ENCODE measurements at regions not wholly inside any gene's neighbourhood (a gene's known extent, or its start where the extent isn't known, plus 50 kb on each side); places are given as distances from the start of the nearest gene placed in this dataset.

DNA sequence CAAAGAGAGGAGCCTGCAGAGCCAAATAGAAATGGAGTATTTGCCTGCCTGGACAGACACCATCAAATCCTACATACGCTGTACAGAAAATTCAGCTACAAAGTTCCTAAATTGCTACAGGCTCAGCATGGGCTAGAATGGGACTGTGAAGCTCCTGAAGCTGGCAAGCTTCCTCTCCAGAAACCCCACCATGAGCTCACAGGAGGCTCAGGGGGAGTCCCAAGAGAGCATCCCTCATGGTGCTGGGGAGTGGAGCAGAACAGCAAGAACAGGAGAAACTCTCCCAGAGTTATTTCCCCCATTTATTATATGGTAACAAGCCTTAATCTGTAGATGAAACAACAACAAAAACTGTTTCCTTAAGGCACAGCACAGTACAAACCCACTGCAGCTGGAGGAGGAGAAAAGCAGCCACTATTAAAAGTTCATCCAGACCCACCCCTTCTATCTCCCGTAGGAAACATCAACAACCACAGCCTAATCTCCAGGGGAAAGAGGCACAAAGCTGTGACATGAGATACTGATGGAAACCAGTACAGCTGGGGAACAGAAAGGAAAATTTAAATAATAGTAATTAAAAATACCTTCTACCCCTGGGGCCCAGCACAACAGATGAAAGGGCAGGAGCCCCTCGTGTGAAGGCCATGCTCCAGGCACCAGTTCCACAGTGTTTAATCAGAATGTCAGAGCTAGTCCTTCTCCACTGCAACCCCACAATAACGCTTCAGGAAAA is 548.5 kb downstream of the MTRR start:
- TF ChIP-seq, protein P1, sequence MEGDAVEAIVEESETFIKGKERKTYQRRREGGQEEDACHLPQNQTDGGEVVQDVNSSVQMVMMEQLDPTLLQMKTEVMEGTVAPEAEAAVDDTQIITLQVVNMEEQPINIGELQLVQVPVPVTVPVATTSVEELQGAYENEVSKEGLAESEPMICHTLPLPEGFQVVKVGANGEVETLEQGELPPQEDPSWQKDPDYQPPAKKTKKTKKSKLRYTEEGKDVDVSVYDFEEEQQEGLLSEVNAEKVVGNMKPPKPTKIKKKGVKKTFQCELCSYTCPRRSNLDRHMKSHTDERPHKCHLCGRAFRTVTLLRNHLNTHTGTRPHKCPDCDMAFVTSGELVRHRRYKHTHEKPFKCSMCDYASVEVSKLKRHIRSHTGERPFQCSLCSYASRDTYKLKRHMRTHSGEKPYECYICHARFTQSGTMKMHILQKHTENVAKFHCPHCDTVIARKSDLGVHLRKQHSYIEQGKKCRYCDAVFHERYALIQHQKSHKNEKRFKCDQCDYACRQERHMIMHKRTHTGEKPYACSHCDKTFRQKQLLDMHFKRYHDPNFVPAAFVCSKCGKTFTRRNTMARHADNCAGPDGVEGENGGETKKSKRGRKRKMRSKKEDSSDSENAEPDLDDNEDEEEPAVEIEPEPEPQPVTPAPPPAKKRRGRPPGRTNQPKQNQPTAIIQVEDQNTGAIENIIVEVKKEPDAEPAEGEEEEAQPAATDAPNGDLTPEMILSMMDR (IDR thresholded peaks at IDR 0.05; ENCODE audit: insufficient read depth, low read length, poor library complexity, severe bottlenecking), result no peak
- no peak for TF ChIP-seq EZH2phosphoT487 (conservative IDR thresholded peaks at IDR 0.05; ENCODE audit: low read length)
